ENCODE measurements at regions not wholly inside any gene's neighbourhood (a gene's known extent, or its start where the extent isn't known, plus 50 kb on each side); places are given as distances from the start of the nearest gene placed in this dataset.

DNA sequence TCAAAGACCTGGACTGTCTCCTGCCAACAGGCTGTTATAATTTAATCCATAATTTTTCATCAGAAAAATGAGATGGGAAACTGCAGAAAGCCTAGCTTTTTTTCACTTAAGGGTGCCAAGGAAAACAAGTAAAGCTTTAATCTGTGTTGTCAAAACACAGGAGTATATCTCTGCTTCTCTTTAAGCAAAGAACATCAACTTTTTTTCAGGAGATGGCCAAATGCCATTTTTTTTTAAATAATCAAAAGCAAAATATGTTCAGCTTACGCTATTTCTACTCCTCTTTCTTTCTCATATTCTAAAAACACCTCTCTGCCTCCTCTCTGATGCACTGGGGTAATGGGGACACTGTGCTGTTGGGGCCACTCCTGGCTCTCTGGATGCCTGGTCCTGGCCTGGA, 73.1 kb upstream of the NXPH2 start:
- POLR2A ChIA-PET = no interaction called here
- no peak overlapping the region for H3K9ac ChIP-seq
- no peak overlapping the region for H3K4me2 ChIP-seq
- H3K79me2 ChIP-seq (ENCODE audit: insufficient read depth) = no peaks in the 10 kb centered on the region
- H3K4me1 ChIP-seq (ENCODE audit: control insufficient read depth in 1 of 2, insufficient read depth in 2 of 2, low read depth in 1 of 2, low read length in 1 of 2) = no peaks in the 10 kb centered on the region
- no peak for DNase-seq
- H2AFZ ChIP-seq (ENCODE audit: low read depth) = no peak overlapping the region
- no peaks in the 10 kb centered on the region for H3K9me3 ChIP-seq
- no peak overlapping the region for H3K4me3 ChIP-seq (ENCODE audit: low read depth in 2 of 2, low read length in 1 of 2)
- H3K27ac ChIP-seq (ENCODE audit: low read depth in 2 of 2, low read length in 1 of 2) = no peak overlapping the region
- CTCF ChIA-PET = no interaction called here
- TF ChIP-seq RXRA (IDR thresholded peaks at IDR 0.05; ENCODE audit: borderline replicate concordance, low read depth) (no peak), FOSL2 (IDR thresholded peaks at IDR 0.05; ENCODE audit: borderline replicate concordance, low read depth) (no peak), SIN3A (IDR thresholded peaks at IDR 0.05; ENCODE audit: borderline replicate concordance, low read depth, low read length) (no peak), GATA2 (CRISPR knock-in tag; IDR thresholded peaks at IDR 0.05) (no peak), RAD21 (IDR thresholded peaks at IDR 0.05; ENCODE audit: low read length) (no peak), TAF1 (IDR thresholded peaks at IDR 0.05; ENCODE audit: borderline replicate concordance, low read depth, low read length) (no peak), EP300 (IDR thresholded peaks at IDR 0.05; ENCODE audit: borderline replicate concordance in 1 of 2, low read depth in 1 of 2, low read length in 1 of 2) (no peak), ELF1 (IDR thresholded peaks at IDR 0.05) (no peak), CHD2 (IDR thresholded peaks at IDR 0.05; ENCODE audit: low read length, partially characterized antibody) (no peak), TEAD4 (IDR thresholded peaks at IDR 0.05; ENCODE audit: borderline replicate concordance, insufficient read depth) (no peak), NFIC (IDR thresholded peaks at IDR 0.05; ENCODE audit: borderline replicate concordance) (no peak)
- TF ChIP-seq, protein P1, sequence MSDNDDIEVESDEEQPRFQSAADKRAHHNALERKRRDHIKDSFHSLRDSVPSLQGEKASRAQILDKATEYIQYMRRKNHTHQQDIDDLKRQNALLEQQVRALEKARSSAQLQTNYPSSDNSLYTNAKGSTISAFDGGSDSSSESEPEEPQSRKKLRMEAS (IDR thresholded peaks at IDR 0.05; ENCODE audit: low read depth) = no peak
- H3K36me3 ChIP-seq (replicated peaks in 1 of 2; ENCODE audit: control insufficient read depth in 1 of 2, insufficient read depth in 2 of 2, low read length in 1 of 2) = no peaks in the 10 kb centered on the region
- H4K20me1 ChIP-seq (ENCODE audit: insufficient read depth) = no peaks in the 10 kb centered on the region
- no peaks in the 10 kb centered on the region for H3K9me2 ChIP-seq
- no peaks in the 10 kb centered on the region for H3K27me3 ChIP-seq (ENCODE audit: insufficient read depth)
- no peaks in the 10 kb centered on the region for H3F3A ChIP-seq (replicated peaks; ENCODE audit: insufficient read depth)
- 14% methylated on average over 1 of the region's 1 CpG for WGBS (ENCODE audit: low lambda C conversion rate)

GRCh38 chr2:138846216-138846821, 66.1 kb upstream of the NXPH2 start:
- H3K9me2 ChIP-seq = no peaks in the 10 kb centered on the region
- no peak overlapping the region for H3K9ac ChIP-seq
- no peak overlapping the region for H3K27ac ChIP-seq (ENCODE audit: low read depth in 2 of 2, low read length in 1 of 2)
- H3K4me1 ChIP-seq (ENCODE audit: control insufficient read depth in 1 of 2, insufficient read depth in 2 of 2, low read depth in 1 of 2, low read length in 1 of 2) = no peaks in the 10 kb centered on the region
- 34% methylated on average over 8 of the region's 8 CpGs for WGBS (ENCODE audit: low lambda C conversion rate)
- POLR2A ChIA-PET = no interaction called here
- H4K20me1 ChIP-seq (ENCODE audit: insufficient read depth) = no peaks in the 10 kb centered on the region
- no peak overlapping the region for H3K4me2 ChIP-seq
- CTCF ChIA-PET = interaction anchor here (0.6 to 3.4 kb wide), 14 partner anchors 8 to 945 kb away, joined by 3 to 18 read pairs (median 4); no protein-coding TSS in a partner anchor
- no peaks in the 10 kb centered on the region for H3F3A ChIP-seq (replicated peaks; ENCODE audit: insufficient read depth)
- no peak overlapping the region for H2AFZ ChIP-seq (ENCODE audit: low read depth)
- peak; percentile 47 for DNase-seq
- no peaks in the 10 kb centered on the region for H3K79me2 ChIP-seq (ENCODE audit: insufficient read depth)
- no peaks in the 10 kb centered on the region for H3K27me3 ChIP-seq (ENCODE audit: insufficient read depth)
- H3K9me3 ChIP-seq = no peaks in the 10 kb centered on the region
- H3K4me3 ChIP-seq (ENCODE audit: low read depth in 2 of 2, low read length in 1 of 2) = no peak overlapping the region
- TF ChIP-seq EZH2phosphoT487 (IDR thresholded peaks at IDR 0.05; ENCODE audit: borderline replicate concordance, low read depth) = no peak
- no peak for TF ChIP-seq SIN3A (IDR thresholded peaks at IDR 0.05; ENCODE audit: borderline replicate concordance, low read depth, low read length)
- TF ChIP-seq, protein P2, sequence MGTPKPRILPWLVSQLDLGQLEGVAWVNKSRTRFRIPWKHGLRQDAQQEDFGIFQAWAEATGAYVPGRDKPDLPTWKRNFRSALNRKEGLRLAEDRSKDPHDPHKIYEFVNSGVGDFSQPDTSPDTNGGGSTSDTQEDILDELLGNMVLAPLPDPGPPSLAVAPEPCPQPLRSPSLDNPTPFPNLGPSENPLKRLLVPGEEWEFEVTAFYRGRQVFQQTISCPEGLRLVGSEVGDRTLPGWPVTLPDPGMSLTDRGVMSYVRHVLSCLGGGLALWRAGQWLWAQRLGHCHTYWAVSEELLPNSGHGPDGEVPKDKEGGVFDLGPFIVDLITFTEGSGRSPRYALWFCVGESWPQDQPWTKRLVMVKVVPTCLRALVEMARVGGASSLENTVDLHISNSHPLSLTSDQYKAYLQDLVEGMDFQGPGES (IDR thresholded peaks at IDR 0.05; ENCODE audit: low read depth, low read length) = no peak
- TF ChIP-seq, protein P1 (IDR thresholded peaks at IDR 0.05; ENCODE audit: low read depth) = no peak
- TF ChIP-seq RFX5 (IDR thresholded peaks at IDR 0.05; ENCODE audit: low read length) = no peak
- peak; percentile 86 for TF ChIP-seq CTCF (IDR thresholded peaks at IDR 0.05)
- TF ChIP-seq POLR2AphosphoS5 (IDR thresholded peaks at IDR 0.05; ENCODE audit: low read depth, low read length) = no peak
- no peak for TF ChIP-seq GATA2 (CRISPR knock-in tag; IDR thresholded peaks at IDR 0.05)
- TF ChIP-seq MXI1 (IDR thresholded peaks at IDR 0.05; ENCODE audit: low read depth, low read length) = no peak
- TF ChIP-seq RXRA (IDR thresholded peaks at IDR 0.05; ENCODE audit: borderline replicate concordance, low read depth) = no peak
- peak; percentile 23; the same call in 1 of the 2 replicates for TF ChIP-seq SMC3 (IDR thresholded peaks at IDR 0.05; ENCODE audit: low read depth, low read length)
- TF ChIP-seq RAD21 (IDR thresholded peaks at IDR 0.05; ENCODE audit: low read length) = peak; percentile 72
- H3K36me3 ChIP-seq (replicated peaks in 1 of 2; ENCODE audit: control insufficient read depth in 1 of 2, insufficient read depth in 2 of 2, low read length in 1 of 2) = no peaks in the 10 kb centered on the region

Measured in SK-N-SH (cell line).